ENCODE measurements at regions not wholly inside any gene's neighbourhood (a gene's known extent, or its start where the extent isn't known, plus 50 kb on each side); places are given as distances from the start of the nearest gene placed in this dataset.

DNA sequence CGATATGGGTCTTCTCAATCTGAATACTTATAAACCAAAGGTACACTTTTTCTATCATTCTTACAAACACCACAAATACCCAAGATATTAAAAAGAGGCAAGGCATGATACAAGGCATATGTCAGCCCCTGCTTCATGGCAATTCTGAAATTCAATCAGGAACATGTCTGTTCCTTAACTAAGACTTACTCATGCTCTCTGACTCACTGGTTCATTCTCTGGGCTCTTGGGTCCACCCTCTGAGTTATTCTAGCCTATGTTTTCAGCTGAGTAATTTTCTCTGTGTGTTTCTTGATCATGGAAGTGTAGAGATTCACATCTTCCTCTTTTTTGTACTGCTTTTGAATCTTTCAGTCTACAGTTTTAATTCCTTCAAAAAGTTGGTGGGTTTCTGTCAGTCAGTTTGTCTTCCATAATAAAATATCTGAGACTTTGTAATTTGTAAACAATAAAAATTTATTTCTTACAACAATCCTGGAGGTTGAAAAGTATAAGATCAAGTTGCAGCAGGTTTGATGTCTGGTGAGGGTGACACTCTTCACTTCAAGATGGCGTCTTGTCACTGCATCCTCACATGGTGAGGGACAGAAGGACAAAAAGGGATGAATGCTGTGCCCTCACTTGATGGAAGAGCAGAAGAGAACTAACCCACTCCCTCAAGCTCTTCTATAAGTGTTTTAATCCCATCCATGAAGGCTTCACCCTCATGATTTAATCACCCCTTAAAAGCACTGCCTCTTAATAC is 211.7 kb downstream of the FAM76B start:
- no peak for DNase-seq

DNA sequence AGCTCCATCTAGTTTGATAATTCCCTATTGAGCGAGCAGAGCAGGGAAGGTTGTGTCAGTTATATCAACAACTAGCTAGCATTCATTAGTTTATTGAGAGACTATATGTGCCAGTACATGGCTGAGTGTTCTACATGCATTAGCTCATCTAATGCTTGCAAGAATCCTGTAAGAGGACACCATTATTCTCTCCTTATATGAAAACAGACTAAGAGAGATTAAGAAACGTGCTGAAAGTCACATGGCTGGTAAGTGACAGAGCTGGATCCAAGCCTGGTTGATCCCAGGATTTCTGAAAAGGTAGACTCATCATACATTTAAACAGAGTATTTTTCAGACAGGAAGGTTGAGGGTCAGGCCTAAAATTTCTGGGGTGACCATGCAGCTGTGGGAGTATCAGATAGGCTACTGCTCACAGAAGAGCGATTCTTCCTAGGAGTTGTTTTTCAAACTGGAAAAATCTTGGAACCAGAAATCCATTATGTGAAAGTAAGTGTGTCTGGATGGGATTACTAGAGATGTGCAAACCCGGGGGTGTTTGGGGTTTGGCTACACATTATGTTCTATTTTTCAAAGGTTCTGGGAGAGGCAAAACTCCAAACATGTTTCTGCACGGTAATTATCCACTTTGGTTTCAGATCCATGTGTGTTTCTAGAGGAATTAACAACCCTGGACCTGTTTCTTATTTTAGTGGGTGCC is 213.3 kb downstream of the FAM76B start:
- no peak for DNase-seq

DNA sequence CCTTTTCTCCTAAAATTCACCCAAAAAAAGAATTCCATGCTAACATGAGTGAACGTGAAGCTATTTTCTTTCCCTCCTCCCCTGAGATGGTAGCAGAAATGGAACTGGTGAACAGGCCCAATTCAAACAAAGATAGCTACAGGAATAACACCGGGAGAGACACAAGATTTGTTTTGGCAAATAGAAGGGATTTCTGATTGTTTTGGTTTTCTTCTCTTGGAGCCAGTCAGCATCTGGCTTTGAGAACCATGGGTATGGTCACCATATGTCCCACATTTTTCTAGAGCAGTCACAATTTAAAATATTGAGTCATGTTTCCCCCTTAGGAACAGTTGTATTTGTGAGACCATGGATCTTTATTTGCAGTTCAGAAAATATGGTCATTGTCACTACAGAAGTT is 214.1 kb downstream of the FAM76B start:
- DNase-seq: no peak

DNA sequence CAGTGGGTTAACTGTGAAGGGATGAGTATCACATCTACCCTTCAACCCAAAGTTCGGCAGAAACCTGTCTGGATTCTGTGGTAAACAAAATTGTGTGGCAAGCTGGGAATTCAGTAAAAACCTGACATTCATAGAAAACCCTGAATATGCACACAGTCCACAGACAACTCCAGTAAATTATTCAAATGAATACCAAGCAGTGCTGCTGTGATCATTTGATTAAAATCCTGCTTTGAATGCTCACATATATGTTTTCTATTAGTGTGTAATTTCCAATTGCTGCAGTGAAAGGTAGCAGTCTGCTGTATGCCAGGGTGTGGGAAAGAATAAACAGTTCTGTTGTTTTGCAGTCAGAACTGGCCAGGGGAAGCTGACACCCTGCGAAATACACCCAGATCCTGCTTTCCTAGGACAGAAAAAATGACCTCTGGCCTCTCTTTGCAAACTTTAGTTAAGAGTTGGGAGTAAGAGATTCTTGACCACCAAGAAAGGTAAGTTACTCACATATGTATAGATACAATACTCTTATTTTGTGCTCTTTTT is 217.8 kb downstream of the FAM76B start:
- no peak for DNase-seq

DNA sequence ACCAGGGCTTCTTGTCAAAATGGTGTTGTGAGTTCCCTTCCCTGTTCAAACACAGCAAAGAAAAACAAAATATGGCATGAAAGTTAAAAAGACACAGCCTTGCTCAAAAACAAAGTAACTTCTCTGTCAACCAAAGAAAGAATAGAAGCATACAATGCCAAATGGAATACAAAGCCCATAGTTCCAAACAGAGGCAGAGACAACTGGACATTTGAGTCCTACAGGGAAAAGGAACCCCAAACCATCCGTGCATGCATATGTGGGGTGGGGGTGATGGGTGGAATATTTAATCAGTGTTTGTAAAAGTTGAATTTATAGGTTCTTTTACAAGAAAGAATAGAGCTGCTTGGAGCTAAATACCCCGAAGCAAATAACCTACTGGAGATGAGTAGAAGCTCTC is 218.7 kb downstream of the FAM76B start:
- no peak for DNase-seq

DNA sequence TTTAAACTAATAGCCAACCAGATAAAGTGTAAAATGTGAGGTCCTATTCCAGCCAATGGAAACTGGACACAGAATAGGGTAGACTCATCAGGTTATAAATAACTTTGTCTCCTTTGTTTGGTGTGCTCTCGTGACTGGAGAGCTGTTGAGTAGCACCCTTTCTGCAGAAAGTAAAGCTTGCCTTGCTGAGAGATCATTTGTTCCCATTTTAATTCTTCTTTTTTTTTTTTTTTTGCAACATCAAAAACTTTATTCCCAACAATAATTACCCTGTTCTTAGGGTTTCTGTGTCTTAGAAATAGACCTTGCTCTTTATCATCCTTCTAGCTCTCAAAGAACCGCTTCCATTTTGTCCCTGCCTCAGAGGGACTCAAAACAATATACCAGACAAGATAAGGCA is 220.4 kb downstream of the FAM76B start:
- no peak for DNase-seq

DNA sequence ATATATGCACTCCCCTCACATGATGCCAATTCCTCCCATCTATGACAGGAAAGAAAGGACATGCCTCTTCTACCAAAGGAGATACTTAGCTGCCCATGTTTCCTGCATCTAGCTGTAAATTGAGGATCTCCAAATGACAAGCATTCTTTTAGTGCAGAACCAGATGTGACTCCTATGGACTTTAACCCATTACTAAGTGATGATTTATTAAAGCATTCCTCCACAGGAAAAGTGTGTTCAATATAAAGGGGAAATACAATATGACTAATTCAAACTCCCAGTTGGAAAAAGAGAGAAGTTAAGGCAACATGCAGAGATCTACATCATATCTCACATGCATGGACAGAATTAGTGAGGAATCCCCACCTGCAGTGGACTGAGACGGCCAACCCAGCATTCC is 221.3 kb downstream of the FAM76B start:
- no peak for DNase-seq

DNA sequence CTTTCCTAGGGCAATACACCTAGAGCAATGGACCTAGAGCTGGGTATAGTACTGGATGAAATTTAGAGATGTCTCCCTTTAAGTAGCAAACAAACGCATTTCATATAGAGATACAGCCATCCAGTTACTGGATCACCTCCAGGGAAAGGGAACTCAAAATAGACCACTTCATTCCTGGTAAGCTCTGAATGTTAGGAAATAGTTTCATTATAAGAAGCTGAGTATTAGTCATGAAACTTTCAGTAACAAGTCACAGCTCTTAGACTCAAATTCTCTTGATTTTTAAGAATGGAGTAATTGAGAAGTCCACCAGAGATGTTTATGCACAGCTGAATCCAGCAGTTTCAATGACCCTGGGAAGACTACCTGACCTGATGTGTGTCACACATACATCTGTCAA is 221.9 kb downstream of the FAM76B start:
- no peak for DNase-seq

DNA sequence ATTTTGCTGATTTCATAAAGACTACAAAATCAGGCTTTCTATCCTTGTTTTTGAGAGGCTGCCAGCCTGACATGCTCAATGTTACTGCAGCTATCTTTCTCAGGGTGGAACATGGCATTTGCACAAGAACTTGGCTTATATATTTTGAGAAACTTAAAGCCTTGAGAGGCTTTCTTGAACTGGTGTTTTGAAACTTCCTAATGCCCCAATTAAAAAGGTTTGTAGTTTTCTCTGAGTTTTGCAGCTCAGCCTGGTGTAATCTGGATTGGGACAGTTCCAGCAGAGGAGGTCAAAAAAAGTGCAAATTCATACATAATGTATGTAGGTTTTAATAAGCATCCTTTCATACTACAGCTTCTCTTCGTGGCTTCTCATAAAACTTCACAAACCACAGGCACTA is 223.4 kb downstream of the FAM76B start:
- no peak for DNase-seq

DNA sequence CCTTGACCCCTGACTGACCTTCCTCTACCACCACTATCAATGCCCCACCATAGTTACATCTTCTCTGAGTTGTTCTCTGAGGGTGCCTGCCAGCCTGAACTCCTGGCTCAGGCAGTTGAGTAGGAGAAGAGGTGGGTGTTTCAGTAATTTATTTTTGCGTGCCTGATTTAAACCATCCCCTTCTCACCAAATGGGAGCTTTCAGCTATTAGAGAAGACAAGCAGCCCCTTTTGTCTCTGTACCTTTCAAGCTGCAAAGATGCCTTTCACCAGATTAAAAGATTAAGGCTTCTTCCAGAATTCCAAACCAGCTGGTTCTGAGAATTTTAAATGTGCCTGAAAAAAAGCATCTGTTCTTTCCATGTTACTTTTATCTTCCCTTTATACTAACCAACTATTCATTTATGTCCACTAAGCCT is 223.8 kb downstream of the FAM76B start:
- DNase-seq: no peak

DNA sequence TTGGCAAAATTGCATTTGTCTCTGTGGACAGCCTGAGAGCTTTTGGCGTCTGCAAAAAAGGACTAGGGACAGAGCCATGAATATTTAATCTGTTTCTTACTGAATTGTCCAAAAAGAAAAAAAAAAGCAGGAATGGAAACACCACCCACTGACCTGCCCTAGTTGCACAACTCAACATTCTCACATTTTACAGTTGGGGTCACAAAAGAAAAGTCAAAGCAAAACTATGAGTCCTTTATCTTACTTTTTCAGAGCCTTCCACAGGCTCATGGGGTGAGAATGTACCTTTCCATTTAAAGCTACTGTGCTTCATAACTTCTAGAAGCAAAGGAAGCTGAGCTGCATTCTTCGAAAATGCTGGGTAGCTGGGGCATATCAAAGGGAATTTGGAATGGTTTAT is 225.7 kb downstream of the FAM76B start:
- no peak for DNase-seq

DNA sequence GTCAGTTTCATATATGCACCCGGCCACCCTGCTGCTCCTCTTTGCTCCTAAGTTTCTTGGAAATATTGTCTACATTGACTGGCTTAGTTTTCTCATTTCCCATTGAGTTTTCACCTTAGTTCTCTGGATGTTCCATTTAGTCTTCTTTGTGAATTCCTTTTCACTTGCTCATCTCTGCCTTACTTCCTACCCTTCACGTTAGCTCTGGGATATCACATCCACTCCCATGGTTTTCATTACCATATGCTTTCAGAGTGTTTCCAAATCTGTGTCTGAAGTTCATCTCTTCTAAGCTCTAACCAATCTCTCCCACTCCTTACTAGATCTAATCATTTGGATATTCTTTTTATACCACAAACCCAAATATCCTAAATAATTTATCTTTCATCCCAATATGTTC is 226.4 kb downstream of the FAM76B start:
- no peak for DNase-seq

DNA sequence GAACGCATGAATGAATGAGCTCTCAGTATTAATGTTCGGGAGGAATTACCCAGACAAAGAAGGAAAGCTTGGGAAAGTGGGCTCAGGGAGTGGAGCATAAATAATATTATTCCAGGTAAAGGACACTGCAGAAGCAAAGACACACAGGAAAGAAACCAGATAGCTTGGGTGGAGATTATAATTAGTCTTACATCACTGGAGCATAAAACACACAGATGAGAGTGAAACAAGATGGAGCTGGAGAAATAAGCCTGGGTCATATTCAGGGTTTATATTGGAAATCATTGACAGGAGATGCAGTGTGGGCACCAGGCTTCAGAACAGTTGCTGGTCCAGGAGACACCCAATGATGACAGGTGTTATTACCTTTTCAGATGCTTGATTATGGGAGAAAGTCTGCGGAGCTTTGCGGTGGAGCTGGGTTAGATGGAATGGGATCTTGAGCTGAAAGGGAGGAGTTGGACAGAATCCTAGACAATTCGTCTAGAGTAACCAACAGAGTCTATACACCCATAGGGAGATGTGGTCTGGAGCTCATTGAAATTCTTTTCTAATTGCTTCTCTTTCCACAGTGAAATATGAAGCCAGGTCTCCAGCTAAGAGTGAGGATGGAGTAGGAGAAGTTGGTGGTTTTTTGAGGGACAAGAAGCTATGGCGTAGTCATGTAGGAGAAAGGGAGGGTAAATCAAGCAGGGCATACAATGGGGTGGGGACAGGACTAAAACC is 227.2 kb downstream of the FAM76B start:
- DNase-seq: no peak

DNA sequence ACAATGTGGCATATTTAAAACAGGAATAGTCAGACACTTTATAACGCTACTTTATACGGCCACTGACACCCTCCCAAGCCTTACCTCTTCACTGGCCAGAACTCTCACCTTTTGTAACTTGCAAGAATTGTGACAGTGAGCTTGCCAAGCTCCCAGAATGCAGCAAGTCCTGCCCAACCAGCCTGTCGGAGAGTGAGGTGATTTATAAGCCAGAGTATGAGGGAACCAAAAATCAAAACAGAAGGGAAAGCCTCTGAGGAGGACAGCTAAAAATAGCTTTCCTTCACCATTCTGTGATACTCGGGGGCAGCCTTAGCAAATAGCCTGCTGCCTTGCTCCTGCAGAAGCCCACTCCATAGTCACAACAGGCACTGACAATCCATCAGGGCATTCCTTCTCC is 229.7 kb downstream of the FAM76B start:
- DNase-seq: no peak

DNA sequence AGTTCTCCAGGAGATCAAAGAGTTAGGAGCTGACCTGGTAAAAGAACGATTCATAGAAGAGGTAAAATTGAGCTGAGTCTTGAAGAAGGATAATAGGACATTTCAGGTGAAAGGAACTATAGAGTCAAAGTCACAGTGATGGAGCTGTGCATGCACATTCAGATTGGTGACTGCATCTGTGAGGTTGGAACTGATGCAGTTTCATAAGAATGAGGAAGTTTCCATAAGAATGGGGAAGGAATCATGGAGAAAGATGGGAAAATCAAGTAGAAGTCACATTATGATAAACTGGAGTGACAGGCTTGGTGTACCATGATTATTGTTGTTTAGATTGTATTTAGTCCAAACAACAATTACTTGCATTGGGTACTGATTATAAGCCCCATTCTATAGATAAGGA is 232.2 kb downstream of the FAM76B start:
- DNase-seq: no peak

DNA sequence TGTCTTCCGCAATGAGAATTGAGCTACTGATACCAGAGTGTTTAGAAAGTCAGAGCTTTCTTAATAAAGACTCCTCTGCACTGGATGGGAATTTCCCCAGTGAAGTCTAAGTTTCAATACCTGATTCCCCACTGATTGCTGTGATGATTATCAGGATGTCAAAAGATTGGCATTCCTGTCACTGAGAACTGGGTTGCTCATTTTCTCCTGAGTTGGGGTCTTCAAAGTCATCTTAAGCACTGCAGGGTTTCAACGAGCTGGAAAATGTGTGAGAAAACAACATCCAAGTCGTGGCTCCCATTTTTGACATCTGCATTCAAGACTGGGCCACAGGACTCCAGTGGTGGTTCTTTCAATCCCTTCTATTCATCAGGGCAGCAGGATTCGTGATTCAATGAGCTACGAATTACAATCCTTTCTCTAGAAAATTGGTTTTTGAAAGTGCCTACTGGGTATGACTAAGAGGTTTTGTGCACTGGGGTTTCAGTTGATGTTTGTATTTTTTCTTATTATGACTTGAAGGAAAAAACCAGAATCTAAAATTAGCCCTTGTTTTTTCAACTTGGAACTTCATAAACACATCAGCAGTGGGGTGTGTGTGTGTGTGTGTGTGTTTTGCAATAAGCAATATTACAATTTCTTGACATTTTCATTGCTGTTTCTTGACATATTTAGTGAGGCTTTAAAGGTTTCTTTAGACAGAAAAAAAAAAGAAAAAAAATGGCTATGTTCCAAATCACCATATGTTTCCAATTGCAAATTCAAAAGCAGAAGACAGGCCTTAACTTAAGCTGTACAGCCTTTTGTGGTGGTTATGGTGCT is 233.0 kb downstream of the FAM76B start:
- no peak for DNase-seq

DNA sequence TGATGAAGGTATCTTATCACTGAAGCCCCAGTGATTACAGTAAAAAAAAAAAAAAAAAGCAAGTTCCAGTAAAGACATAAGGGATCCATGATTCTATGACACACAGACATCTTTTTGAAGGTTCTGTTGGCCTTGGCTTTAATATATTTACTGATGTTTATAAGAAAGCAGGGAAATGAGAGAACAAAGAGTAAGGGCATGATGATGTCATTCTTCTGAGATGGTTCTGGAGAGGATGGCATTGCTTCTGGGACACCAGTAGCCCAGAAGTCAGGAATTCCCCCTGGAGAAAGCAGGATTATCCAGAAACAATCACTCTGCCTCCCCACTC is 233.6 kb downstream of the FAM76B start:
- DNase-seq: no peak

DNA sequence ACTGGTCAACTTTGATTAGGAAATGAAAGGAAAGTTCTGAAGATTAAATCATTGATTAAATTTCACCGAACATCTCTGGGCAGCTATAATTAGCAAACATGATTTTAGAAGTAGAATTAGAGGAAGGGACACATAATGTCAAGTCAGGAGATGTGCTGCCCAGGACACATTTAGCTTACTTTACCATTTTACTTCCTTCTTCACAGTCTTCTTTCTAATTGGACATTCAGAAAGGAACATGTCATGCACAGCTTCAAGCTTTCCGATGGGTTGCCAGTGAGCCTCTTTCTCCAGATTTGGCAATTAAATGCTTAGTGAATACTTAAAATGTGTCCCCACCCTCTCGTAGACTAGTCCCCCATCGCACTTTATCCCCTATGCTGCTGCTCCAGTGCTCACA is 234.7 kb downstream of the FAM76B start:
- DNase-seq: no peak

DNA sequence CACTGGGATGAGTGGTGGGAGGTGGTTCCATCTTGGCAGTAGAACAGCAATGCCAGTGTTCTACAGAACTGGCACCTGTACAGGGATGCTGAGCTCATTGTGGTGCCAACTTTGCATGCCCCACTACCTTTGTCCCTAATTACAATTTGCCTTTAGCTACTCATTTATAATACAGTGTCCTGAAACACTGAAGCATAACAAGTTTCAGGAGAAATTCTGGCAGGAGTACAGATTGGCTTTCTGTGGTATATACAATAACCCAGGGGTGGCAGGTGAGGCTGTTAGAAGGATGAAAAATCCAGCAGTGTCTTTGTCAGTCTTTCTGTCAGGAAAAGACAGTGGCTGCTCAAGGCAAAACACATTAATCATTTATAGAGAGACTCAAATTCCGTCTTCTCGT is 240.3 kb downstream of the FAM76B start:
- DNase-seq: no peak

DNA sequence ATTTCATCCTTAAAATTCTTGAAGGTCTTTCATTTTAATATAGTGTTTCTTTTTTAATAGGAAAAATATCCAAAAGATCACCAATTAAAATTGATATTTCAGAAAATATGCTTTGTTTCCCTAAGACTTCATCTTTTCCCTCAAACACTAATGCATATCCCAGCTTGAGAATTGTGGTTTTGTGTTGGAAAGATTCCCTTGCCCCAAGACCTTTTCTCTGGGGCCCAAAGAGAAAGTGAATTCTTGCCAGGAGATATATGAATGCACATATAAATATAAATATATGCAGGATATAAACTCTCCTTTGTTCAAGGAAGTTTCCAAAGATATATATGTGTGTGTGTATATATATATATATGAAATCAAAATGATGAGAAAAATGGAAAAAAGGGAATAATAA is 241.2 kb downstream of the FAM76B start:
- DNase-seq: no peak

DNA sequence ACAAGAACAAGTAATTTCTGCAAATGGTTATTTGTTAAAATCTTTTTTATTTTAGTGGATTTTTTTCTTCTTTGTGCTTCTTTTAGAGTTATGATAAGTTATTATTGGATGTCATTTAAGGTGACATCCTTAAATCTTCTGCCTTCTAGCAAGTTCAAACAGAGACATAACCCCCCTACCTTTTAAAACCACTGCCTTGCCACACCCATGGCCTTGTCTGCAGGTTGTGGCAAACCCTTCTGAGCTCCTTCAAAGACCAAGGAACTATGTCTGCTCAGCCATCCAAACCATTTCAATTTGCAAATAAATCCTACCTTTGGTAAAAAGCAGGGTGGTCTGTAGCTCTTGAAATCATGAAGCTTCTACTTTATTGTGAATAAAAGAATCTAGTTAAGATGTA is 241.6 kb downstream of the FAM76B start:
- no peak for DNase-seq

DNA sequence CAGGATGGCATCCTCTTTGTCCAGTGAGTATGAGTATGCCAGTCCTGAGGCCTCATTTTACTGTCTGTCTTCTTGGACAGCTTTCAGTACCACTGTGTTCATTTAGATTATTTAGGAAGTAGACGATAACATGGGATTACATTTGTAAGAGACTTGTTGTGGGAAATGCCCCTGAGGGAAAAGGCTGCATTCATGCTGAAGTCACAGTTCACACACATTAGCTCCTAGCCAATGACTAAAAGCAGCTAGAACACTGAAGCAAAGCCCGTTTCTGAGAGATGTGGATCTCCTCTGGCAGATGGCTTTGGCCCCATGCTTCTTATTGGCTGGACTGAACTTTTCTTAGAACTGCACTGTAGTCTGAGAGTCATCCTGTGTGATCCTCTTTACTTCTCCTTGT is 242.4 kb downstream of the FAM76B start:
- DNase-seq: no peak

Data from CD4-positive, alpha-beta T cell treated with Interleukin-21 for 1 hour (primary cell).